ENCODE measurements at regions not wholly inside any gene's neighbourhood (a gene's known extent, or its start where the extent isn't known, plus 50 kb on each side); places are given as distances from the start of the nearest gene placed in this dataset.
A peak's percentile ranks its signal among the peaks of the same experiment; 100 is the strongest.
"Not testable (repeated sequence)": the region's sequence is repeated elsewhere in the genome, so short reads cannot be mapped to it uniquely, and the experiment has no call there.

GRCh38 chr22:47872761-47873535 is 1110.5 kb downstream of the TBC1D22A start:
- DNase-seq (ENCODE audit: low spot score) = no peak

- no peak for DNase-seq (ENCODE audit: low spot score)
These were observed 1103.2 kb downstream of the TBC1D22A start for GRCh38 chr22:47865626-47866025.

DNA sequence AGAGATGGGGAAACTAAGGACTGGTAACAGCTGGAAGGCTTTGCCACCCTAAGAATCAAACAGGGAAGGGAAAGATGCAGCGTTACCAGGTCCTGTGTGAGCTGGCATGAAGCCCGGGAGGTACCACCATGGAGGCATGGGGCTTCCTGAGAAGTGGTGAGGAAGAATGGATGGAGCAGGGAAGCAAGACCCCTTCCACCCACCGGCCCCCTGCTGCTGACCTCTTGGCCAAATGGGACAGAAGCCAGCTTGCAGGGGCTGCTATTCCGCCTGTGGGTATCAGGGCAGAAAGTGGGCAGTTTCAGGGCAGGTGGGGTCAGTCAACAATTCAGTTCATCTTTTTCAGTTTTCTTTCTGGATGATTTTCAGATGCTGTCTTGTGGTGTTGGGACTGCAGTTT is 1099.9 kb downstream of the TBC1D22A start:
- DNase-seq (ENCODE audit: low spot score) = no peak

- not testable (repeated sequence) for DNase-seq (ENCODE audit: low spot score)
These were observed 1098.5 kb downstream of the TBC1D22A start for GRCh38 chr22:47860907-47861306.

- DNase-seq (ENCODE audit: low spot score) = no peak
These were observed 1097.6 kb downstream of the TBC1D22A start for GRCh38 chr22:47859881-47860525.

- DNase-seq (ENCODE audit: low spot score) = no peak
These were observed 1096.4 kb downstream of the TBC1D22A start for GRCh38 chr22:47858773-47859306.

GRCh38 chr22:47854680-47855079 is 1092.2 kb downstream of the TBC1D22A start:
- no peak for DNase-seq (ENCODE audit: low spot score)

DNA sequence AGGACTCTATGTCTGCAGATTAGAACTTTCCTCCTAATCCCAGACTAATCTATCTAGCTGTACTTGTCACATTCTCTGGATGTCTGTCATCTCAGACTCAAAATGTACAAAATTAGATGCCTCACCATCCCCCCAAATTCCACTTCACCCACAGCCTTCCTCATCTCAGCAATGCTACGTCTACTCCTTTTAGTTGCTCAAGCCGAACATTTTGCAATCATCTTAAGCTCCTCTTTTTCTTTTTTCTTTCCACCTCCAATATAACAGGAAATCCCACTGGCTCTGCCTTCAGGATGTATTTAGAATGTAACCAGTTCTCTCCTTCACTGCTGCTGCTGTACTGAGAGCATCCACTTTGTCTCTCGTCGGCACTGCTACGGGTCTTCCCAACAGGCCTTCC is 1091.8 kb downstream of the TBC1D22A start:
- DNase-seq (ENCODE audit: low spot score) = peak; percentile 38

GRCh38 chr22:47853750-47854149 is 1091.3 kb downstream of the TBC1D22A start:
- no peak for DNase-seq (ENCODE audit: low spot score)

GRCh38 chr22:47851586-47851985 is 1089.1 kb downstream of the TBC1D22A start:
- DNase-seq (ENCODE audit: low spot score) = no peak

DNA sequence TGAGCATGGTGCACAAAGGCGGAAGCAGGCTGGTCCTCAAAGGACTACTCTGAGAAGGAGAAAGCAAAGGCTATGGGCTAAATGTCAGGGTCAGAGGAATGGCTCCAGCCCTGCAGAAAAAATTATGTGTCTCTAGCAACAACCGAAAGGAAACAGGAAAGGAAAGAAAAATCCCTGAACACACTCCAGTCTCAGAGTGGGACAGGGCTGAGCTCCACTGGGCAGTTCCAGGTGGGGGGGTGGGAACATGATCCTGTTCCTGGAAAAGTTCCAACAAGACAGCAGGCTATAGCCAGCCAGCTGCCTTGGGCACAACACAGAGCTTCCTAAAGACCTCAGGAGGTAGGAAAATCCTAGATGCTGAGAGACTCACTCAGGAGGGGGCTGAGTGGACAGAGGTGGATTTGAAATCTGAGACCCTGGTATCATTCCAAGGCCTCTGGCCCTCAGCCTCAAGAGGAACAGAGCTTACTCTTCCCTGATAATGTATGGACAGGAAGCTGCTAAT is 1088.2 kb downstream of the TBC1D22A start:
- no peak for DNase-seq (ENCODE audit: low spot score)

DNA sequence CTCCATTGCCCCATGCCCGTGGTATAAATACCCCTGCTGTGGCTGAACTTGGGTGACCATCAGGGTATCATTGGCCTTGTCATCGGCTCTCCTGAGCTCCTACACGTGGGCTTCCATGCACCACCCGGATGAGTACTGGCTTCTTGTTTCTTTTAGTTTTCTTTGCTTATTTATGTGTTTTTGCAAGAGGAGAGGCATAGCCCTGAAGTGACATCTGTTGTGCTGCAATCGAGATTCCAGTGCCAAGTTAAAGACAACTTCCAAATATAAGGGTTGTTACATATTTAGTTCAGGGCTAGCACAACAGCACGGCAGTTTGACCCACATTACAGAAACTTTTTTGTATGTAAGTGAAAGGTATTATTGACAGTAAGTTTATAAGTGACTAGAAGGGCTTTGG is 1087.1 kb downstream of the TBC1D22A start:
- no peak for DNase-seq (ENCODE audit: low spot score)

- DNase-seq (ENCODE audit: low spot score) = no peak
These were observed 1085.9 kb downstream of the TBC1D22A start for GRCh38 chr22:47848184-47848920.

- peak; percentile 72 for DNase-seq (ENCODE audit: low spot score)
These were observed 1084.9 kb downstream of the TBC1D22A start for GRCh38 chr22:47847131-47847890.

GRCh38 chr22:47846206-47846605 is 1083.8 kb downstream of the TBC1D22A start:
- no peak for DNase-seq (ENCODE audit: low spot score)

GRCh38 chr22:47842119-47842518 is 1079.7 kb downstream of the TBC1D22A start:
- DNase-seq (ENCODE audit: low spot score) = no peak

DNA sequence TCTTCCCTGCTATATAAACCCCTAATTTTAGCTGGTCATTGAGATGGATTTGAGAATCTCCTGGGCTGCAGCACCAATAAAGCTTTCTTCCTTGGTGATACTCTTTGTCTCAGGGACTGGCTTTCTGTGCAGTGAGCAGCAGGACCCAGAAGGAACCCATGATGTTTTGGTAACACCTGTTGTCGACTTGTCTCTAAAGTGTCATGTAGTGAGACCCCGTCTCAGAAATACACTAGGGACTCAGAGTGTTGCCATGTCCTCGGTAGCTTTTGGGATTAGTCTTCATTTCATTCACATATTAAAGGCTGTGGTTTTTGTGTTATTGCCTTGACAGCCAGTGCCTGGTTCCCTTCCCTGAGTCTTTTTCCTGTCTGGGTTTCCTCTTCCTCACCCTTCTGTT is 1078.7 kb downstream of the TBC1D22A start:
- DNase-seq (ENCODE audit: low spot score) = no peak

GRCh38 chr22:47839595-47840227 is 1077.3 kb downstream of the TBC1D22A start:
- DNase-seq (ENCODE audit: low spot score) = no peak

DNA sequence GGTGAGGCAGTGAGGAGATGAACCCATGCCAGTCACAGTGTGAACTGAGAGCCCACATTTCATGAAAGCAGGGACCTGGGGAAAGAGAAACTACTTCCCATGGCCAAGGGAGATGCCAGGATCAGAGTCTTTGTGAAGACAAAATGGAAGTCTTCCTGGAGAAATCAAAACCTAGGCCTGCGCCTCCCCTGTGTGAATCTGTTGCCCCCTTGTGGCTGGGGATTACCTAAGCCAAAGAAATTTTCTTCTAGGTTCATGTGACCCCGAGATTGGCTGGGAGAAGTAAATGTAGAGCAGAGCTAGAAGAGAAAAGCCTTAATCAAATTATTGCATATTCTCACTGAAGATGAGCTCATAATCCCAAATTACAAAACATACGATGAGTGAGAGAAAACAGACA is 1075.3 kb downstream of the TBC1D22A start:
- DNase-seq (ENCODE audit: low spot score) = no peak

DNA sequence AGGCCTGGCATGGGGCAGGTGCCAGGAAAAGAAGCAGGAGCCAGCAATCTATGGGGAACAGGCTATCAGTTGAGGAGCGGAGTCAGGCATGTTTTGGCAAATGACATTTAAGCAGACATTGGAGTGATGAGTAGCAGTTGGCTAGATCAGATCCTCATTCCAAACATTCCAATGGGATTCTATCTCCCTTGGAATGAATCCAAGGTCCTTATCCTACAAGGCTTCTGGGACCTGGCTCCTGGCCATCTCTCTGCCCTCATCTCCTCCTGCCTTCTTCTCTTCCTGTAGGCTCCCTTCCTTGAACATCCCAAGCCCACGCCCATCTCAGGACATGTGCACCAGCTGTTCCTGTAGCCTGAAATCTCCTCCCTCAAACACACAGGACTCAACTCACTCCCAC is 1074.5 kb downstream of the TBC1D22A start:
- no peak for DNase-seq (ENCODE audit: low spot score)

DNA sequence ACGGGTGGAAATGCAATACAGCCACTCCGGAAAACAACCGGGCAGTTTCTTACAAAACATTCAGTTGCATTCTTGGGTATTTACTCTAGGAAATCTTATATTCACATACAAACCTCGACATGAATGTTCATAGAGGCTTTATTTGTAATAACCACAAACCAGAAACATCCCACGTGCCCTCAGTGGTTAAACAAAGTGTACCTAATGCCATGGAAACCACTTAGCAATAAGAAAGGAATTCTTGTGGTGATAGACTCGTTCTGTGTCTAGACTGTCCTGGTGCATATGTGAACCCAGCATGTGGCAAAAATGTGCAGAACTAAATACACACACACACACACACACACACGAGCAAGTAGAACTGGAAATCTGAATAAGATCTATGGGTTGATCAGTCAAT is 1073.3 kb downstream of the TBC1D22A start:
- DNase-seq (ENCODE audit: low spot score) = no peak

Data from putamen (tissue), 1 donor.